ENCODE measurements at regions not wholly inside any gene's neighbourhood (a gene's known extent, or its start where the extent isn't known, plus 50 kb on each side); places are given as distances from the start of the nearest gene placed in this dataset.

GRCh38 chr1:219273088-219273686, 99.5 kb downstream of the LYPLAL1 start:
- no peak for DNase-seq (ENCODE audit: low spot score)

- DNase-seq (ENCODE audit: low spot score) = no peak
Measured at GRCh38 chr1:219271818-219272535, 98.3 kb downstream of the LYPLAL1 start.

- DNase-seq (ENCODE audit: low spot score) = no peak
Measured at GRCh38 chr1:219269171-219269570, 95.5 kb downstream of the LYPLAL1 start.

- no peak for DNase-seq (ENCODE audit: low spot score)
Measured at GRCh38 chr1:219266524-219266923, 92.8 kb downstream of the LYPLAL1 start.

GRCh38 chr1:219265026-219265515, 91.4 kb downstream of the LYPLAL1 start:
- DNase-seq (ENCODE audit: low spot score) = no peak

GRCh38 chr1:219264561-219264960, 90.9 kb downstream of the LYPLAL1 start:
- DNase-seq (ENCODE audit: low spot score) = no peak

Measured in pons (tissue), 1 donor.